SU-DHL-6 (cell line): ENCODE measurements at regions not wholly inside any gene's neighbourhood (a gene's known extent, or its start where the extent isn't known, plus 50 kb on each side); places are given as distances from the start of the nearest gene placed in this dataset.

ENCODE experiments used
- H2AFZ ChIP-seq: fragments of 200-600 bp; sonication (generic); 2 replicates; pipeline ENCODE4 v1.6.1; 2014; ENCODE audit warnings: low read depth, mild to moderate bottlenecking, moderate library complexity, mixed read lengths, antibody characterized with exemption, low read length; ENCODE audit not compliant: severe bottlenecking
- H3F3A ChIP-seq: fragments of 200-600 bp; shearing (Covaris generic); 2 replicates; pipeline ENCODE4 v1.6.0; 2016; ENCODE audit warnings: antibody characterized with exemption, mild to moderate bottlenecking; ENCODE audit not compliant: insufficient read depth
- H3K27ac ChIP-seq: fragments of 200-600 bp; sonication (generic); 2 replicates; pipeline ENCODE4 v1.5.1; 2016; ENCODE audit warnings: low read depth, mild to moderate bottlenecking, low read length, moderate library complexity, mixed read lengths
- H3K27me3 ChIP-seq: fragments of 200-600 bp; sonication (generic), shearing (Covaris generic); 2 replicates; pipeline ENCODE4 v1.6.0; 2014; ENCODE audit warnings: mild to moderate bottlenecking, low read length
- H3K36me3 ChIP-seq: fragments of 200-600 bp; sonication (generic); 2 replicates; pipeline ENCODE4 v1.6.1; 2014; ENCODE audit warnings: mild to moderate bottlenecking, low read length, mixed read lengths
- H3K4me2 ChIP-seq: fragments of 300-600, 200-600 bp; shearing (Covaris generic), sonication (generic); 2 replicates; pipeline ENCODE4 v1.6.0; 2014; ENCODE audit warnings: low read length, low read depth, mild to moderate bottlenecking; ENCODE audit not compliant: poor library complexity, severe bottlenecking
- H3K4me3 ChIP-seq: fragments of 200-600 bp; sonication (generic); 2 replicates; pipeline ENCODE4 v1.5.1; 2014; ENCODE audit warnings: antibody characterized with exemption, low read length, mild to moderate bottlenecking, mixed read lengths; ENCODE audit not compliant: insufficient read depth, poor library complexity, severe bottlenecking
- H3K79me2 ChIP-seq: fragments of 200-600 bp; sonication (generic); 2 replicates; pipeline ENCODE4 v1.6.1; 2014; ENCODE audit warnings: mild to moderate bottlenecking, low read length, moderate library complexity; ENCODE audit not compliant: insufficient read depth
- H3K9ac ChIP-seq: fragments of 200-600 bp; sonication (generic); 2 replicates; pipeline ENCODE4 v1.7.0; 2014; ENCODE audit warnings: mild to moderate bottlenecking, low read length
- H3K9me2 ChIP-seq: fragments of 200-600 bp; sonication (generic); replicated peaks from 2 replicates; pipeline ENCODE4 v1.6.1; 2014; ENCODE audit warnings: low read length; ENCODE audit not compliant: insufficient read depth
- H3K9me3 ChIP-seq: fragments of 200-600 bp; sonication (generic); 2 replicates; pipeline ENCODE4 v1.6.1; 2014; ENCODE audit warnings: low read length, mixed read lengths; ENCODE audit not compliant: insufficient read depth
- H4K20me1 ChIP-seq: fragments of 200-600 bp; sonication (generic); 2 replicates; pipeline ENCODE4 v1.6.1; 2014; ENCODE audit warnings: low read depth, mild to moderate bottlenecking, antibody characterized with exemption, low read length, moderate library complexity, mixed read lengths
- EZH2phosphoT487 ChIP-seq: fragments of 200-600 bp; sonication (generic), shearing (Covaris generic); conservative IDR thresholded peaks from 2 replicates; pipeline ENCODE4 v1.6.1; 2018; ENCODE audit warnings: mild to moderate bottlenecking, antibody characterized with exemption, low read length, moderate library complexity, mixed read lengths
- TF ChIP-seq, protein P1 (sequence below): fragments of 200-600 bp; sonication (generic); IDR thresholded peaks from one replicate; pipeline ENCODE4 v1.5.1; 2017; ENCODE audit warnings: antibody characterized with exemption, mild to moderate bottlenecking, low read length, moderate library complexity; ENCODE audit not compliant: insufficient read depth, poor library complexity, severe bottlenecking

GRCh38 chr4:124065422-124065821 lies 647.1 kb downstream of the ANKRD50 start:
- TF ChIP-seq EZH2phosphoT487: no peak
- TF ChIP-seq, protein P1, sequence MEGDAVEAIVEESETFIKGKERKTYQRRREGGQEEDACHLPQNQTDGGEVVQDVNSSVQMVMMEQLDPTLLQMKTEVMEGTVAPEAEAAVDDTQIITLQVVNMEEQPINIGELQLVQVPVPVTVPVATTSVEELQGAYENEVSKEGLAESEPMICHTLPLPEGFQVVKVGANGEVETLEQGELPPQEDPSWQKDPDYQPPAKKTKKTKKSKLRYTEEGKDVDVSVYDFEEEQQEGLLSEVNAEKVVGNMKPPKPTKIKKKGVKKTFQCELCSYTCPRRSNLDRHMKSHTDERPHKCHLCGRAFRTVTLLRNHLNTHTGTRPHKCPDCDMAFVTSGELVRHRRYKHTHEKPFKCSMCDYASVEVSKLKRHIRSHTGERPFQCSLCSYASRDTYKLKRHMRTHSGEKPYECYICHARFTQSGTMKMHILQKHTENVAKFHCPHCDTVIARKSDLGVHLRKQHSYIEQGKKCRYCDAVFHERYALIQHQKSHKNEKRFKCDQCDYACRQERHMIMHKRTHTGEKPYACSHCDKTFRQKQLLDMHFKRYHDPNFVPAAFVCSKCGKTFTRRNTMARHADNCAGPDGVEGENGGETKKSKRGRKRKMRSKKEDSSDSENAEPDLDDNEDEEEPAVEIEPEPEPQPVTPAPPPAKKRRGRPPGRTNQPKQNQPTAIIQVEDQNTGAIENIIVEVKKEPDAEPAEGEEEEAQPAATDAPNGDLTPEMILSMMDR: no peak
- Histone ChIP-seq H3K36me3 (no peaks in the 10 kb centered on the region), H3K4me3 (no peak overlapping the region), H3K4me2 (no peak overlapping the region), H3K9me2 (no peaks in the 10 kb centered on the region), H4K20me1 (no peaks in the 10 kb centered on the region), H3K9me3 (no peaks in the 10 kb centered on the region), H3K79me2 (no peaks in the 10 kb centered on the region), H3F3A (no peaks in the 10 kb centered on the region), H2AFZ (no peak overlapping the region), H3K9ac (no peak overlapping the region), H3K27ac (no peak overlapping the region), H3K27me3 (no peaks in the 10 kb centered on the region)

GRCh38 chr4:124065936-124066335 lies 646.6 kb downstream of the ANKRD50 start:
- Histone ChIP-seq H3K27me3 (no peaks in the 10 kb centered on the region), H3K9ac (no peak overlapping the region), H3K9me3 (no peaks in the 10 kb centered on the region), H3K27ac (no peak overlapping the region), H3F3A (no peaks in the 10 kb centered on the region), H2AFZ (no peak overlapping the region), H3K9me2 (no peaks in the 10 kb centered on the region), H3K4me3 (no peak overlapping the region), H3K36me3 (no peaks in the 10 kb centered on the region), H3K4me2 (no peak overlapping the region), H3K79me2 (no peaks in the 10 kb centered on the region), H4K20me1 (no peaks in the 10 kb centered on the region)
- TF ChIP-seq EZH2phosphoT487: no peak
- TF ChIP-seq, protein P1: no peak

DNA sequence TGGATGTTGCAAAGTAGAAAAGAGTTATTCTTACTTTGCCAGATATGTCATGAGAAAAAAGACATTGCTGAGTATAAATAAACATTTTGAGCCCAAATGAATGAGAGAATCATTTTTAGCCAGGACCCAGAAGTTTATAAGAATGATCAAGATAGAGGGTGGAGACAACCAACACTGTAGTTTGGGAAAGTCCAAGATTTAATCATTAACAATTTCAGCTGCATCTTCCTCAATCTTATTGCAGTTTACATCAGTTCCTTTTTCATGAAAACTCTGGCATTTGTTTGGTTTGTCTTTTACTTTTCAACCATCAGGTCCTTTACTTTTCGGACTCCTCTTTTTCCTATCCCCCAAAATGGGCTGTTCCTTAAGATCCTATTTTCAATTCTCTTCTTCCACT lies 645.9 kb downstream of the ANKRD50 start:
- no peak overlapping the region for H3K4me3 ChIP-seq
- H3K27ac ChIP-seq: no peak overlapping the region
- H3K27me3 ChIP-seq: no peaks in the 10 kb centered on the region
- H3K4me2 ChIP-seq: no peak overlapping the region
- H3F3A ChIP-seq: no peaks in the 10 kb centered on the region
- H3K79me2 ChIP-seq: no peaks in the 10 kb centered on the region
- H3K9me3 ChIP-seq: no peaks in the 10 kb centered on the region
- H4K20me1 ChIP-seq: no peaks in the 10 kb centered on the region
- no peak for TF ChIP-seq EZH2phosphoT487
- TF ChIP-seq, protein P1: no peak
- H3K9me2 ChIP-seq: no peaks in the 10 kb centered on the region
- no peak overlapping the region for H2AFZ ChIP-seq
- H3K9ac ChIP-seq: no peak overlapping the region
- no peaks in the 10 kb centered on the region for H3K36me3 ChIP-seq
